SU-DHL-6 (cell line): ENCODE measurements at regions not wholly inside any gene's neighbourhood (a gene's known extent, or its start where the extent isn't known, plus 50 kb on each side); places are given as distances from the start of the nearest gene placed in this dataset.
"Not testable (repeated sequence)": the region's sequence is repeated elsewhere in the genome, so short reads cannot be mapped to it uniquely, and the experiment has no call there.

ENCODE experiments used
- EZH2phosphoT487 ChIP-seq: fragments of 200-600 bp; sonication (generic), shearing (Covaris generic); conservative IDR thresholded peaks from 2 replicates; pipeline ENCODE4 v1.6.1; 2018; ENCODE audit warnings: mild to moderate bottlenecking, antibody characterized with exemption, low read length, moderate library complexity, mixed read lengths
- TF ChIP-seq, protein P1 (sequence below): fragments of 200-600 bp; sonication (generic); IDR thresholded peaks from one replicate; pipeline ENCODE4 v1.5.1; 2017; ENCODE audit warnings: antibody characterized with exemption, mild to moderate bottlenecking, low read length, moderate library complexity; ENCODE audit not compliant: insufficient read depth, poor library complexity, severe bottlenecking

DNA sequence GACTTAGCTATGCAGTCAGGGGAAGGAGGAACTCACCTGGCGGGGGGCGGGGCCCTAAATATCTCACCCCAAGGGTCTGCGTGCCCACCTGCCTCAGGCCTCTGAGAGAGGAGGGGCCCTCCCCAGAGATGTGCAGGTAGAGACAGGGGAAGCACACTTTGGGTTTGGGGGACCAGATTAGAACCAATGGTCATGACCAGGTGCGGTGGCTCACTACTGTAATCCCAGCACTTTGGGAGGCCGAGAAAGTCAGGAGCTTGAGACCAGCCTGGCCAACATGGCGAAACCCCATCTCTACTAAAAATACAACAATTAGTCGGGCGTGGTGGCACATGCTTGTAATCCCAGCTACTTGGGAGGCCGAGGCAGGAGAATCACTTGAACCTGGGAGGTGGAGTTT is 246.4 kb upstream of the TCERG1L start:
- TF ChIP-seq, protein P1, sequence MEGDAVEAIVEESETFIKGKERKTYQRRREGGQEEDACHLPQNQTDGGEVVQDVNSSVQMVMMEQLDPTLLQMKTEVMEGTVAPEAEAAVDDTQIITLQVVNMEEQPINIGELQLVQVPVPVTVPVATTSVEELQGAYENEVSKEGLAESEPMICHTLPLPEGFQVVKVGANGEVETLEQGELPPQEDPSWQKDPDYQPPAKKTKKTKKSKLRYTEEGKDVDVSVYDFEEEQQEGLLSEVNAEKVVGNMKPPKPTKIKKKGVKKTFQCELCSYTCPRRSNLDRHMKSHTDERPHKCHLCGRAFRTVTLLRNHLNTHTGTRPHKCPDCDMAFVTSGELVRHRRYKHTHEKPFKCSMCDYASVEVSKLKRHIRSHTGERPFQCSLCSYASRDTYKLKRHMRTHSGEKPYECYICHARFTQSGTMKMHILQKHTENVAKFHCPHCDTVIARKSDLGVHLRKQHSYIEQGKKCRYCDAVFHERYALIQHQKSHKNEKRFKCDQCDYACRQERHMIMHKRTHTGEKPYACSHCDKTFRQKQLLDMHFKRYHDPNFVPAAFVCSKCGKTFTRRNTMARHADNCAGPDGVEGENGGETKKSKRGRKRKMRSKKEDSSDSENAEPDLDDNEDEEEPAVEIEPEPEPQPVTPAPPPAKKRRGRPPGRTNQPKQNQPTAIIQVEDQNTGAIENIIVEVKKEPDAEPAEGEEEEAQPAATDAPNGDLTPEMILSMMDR = not testable (repeated sequence)
- TF ChIP-seq EZH2phosphoT487 = not testable (repeated sequence)
